Naive thymus-derived CD8-positive, alpha-beta T cell (primary cell): ENCODE measurements at regions not wholly inside any gene's neighbourhood (a gene's known extent, or its start where the extent isn't known, plus 50 kb on each side); places are given as distances from the start of the nearest gene placed in this dataset. TPM values are rescaled to one million over a fixed set of nuclear protein-coding genes. Genes with fewer than 3 reads are reported as not detected.
A peak's percentile ranks its signal among the peaks of the same experiment; 100 is the strongest.

Source experiments
- ATAC-seq, 2 donors: fragments of 150-1000 bp; cut with Tn5 transposase in 1 of 2; sonication (Bioruptor Pico), chemical (Tn5 transposase) in 1 of 2; 1 replicate in 1 of 2; 2 replicates in 1 of 2; pipeline ENCODE4 v1.10.0; 2021; ENCODE audit warnings: mild to moderate bottlenecking in 2 of 2, moderate library complexity in 2 of 2
- POLR2A ChIA-PET: fragments of 350-600 bp; sonication (Branson Sonifier 250); formaldehyde crosslinking; loops from one replicate; lab custom pipeline; 2021; ENCODE audit warnings: antibody characterized with exemption; lab: Charles Lee
- DNase-seq, 10 donors: peaks; one replicate each; pipeline versions ENCODE4 v3.0.0 to v3.0.0-alpha.2; 2020 to 2022
- H3K27ac Mint-ChIP-seq, 10 donors: one replicate each; pipeline ENCODE4 v1.8.0; 2020 to 2022; ENCODE audit warnings: mild to moderate bottlenecking in 10 of 10, mixed read lengths in 10 of 10, moderate library complexity in 4 of 10, inconsistent platforms in 1 of 10
- H3K27me3 Mint-ChIP-seq, 5 donors: one replicate each; pipeline ENCODE4 v1.8.0; 2021 to 2022; ENCODE audit warnings: mixed read lengths in 5 of 5
- H3K36me3 Mint-ChIP-seq, 3 donors: one replicate each; pipeline ENCODE4 v1.8.0; 2020 to 2022; ENCODE audit warnings: mixed read lengths in 3 of 3, mild to moderate bottlenecking in 2 of 3, inconsistent platforms in 1 of 3
- H3K4me1 Mint-ChIP-seq, 4 donors: one replicate each; pipeline ENCODE4 v1.8.0; 2021 to 2022; ENCODE audit warnings: mixed read lengths in 4 of 4
- H3K4me3 Mint-ChIP-seq, 10 donors: one replicate each; pipeline ENCODE4 v1.8.0; 2020 to 2022; ENCODE audit warnings: mild to moderate bottlenecking in 10 of 10, mixed read lengths in 10 of 10, moderate library complexity in 6 of 10, inconsistent platforms in 1 of 10
- H3K9me3 Mint-ChIP-seq, 9 donors: one replicate each; pipeline ENCODE4 v1.8.0; 2020 to 2022; ENCODE audit warnings: mixed read lengths in 9 of 9, mild to moderate bottlenecking in 3 of 9, inconsistent platforms in 1 of 9, moderate library complexity in 1 of 9
- microRNA-seq: library from miRNA; unstranded; fragments of <30 nt; microRNA quantifications from one replicate; pipeline ENCODE4 v1.2.0, GENCODE V29; 2022; ENCODE audit warnings: borderline microRNAs expressed

DNA sequence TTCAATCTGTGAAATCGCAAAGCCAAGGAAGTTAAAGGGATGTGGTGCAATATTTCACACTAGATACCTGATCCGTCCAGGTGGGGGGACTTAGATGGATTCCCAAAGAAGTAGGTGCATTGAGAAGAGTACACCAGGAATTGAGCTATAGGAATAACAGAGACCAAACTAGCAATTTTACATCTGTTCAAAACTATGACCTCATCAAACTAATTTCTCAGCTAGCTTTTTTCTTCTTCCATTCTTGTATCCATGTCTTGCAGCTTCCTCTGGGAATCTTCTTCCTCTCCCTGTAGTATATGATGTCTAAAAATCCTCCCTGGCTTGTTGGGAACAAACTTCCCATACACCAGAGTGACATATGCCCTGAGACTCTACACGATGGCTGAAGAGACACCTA, 51.0 kb upstream of the PTPN13 start:
- H3K4me3 Mint-ChIP-seq: no peak overlapping the region
- no peaks in the 10 kb centered on the region for H3K36me3 Mint-ChIP-seq
- no peak overlapping the region for H3K27ac Mint-ChIP-seq
- DNase-seq (no peak), ATAC-seq (no peak)
- peaks cover 0 to 13% (median 7%) of the 10 kb centered on the region in 4 donors for H3K4me1 Mint-ChIP-seq
- POLR2A ChIA-PET: no interaction called here
- H3K9me3 Mint-ChIP-seq: peaks cover 0 to 5% (median 0%) of the 10 kb centered on the region in 9 donors
- H3K27me3 Mint-ChIP-seq: peaks cover 1 to 25% (median 9%) of the 10 kb centered on the region in 5 donors

DNA sequence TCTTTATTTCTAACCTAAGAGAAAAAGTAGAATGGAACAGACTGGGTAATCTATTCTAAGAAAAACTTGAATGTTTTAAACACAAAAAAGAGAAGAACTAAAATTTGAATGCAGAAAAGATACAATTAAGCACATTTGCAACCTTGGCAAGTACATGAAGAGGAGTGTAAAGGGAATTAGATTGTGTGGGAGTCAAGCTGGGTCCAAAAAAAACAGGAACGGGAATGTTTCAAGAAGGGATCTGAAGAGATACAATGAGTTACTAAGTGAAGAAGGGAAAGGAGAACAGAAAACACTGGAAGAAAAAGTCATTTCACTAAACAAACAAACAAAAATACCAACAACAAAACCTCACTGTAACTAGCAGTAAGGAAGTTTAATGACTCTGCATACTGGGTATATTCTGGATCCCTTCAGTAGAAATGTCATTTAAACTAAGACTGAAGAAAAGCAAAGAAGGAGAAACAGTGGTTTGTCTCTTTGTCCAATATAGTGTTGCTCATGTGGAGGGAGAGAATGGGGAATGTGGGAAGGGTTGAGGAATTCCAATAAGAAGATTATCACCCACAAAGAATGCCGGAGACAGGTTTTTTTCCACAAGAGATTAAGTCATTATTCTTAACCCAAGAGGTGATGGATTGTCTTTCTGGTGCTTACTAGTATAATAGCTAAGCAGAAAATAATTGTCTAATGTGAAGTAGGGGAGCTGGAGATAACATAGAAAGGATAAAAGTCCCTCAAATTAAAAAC, 50.4 kb upstream of the PTPN13 start:
- no peak for DNase-seq
- Mint-ChIP-seq H3K9me3 (peaks cover 0 to 5% (median 0%) of the 10 kb centered on the region in 9 donors), H3K4me1 (peaks cover 0 to 13% (median 7%) of the 10 kb centered on the region in 4 donors), H3K4me3 (no peak overlapping the region), H3K36me3 (no peaks in the 10 kb centered on the region), H3K27ac (no peak overlapping the region), H3K27me3 (peaks cover 1 to 25% (median 9%) of the 10 kb centered on the region in 5 donors)
- ATAC-seq: no peak
- POLR2A ChIA-PET: no interaction called here

DNA sequence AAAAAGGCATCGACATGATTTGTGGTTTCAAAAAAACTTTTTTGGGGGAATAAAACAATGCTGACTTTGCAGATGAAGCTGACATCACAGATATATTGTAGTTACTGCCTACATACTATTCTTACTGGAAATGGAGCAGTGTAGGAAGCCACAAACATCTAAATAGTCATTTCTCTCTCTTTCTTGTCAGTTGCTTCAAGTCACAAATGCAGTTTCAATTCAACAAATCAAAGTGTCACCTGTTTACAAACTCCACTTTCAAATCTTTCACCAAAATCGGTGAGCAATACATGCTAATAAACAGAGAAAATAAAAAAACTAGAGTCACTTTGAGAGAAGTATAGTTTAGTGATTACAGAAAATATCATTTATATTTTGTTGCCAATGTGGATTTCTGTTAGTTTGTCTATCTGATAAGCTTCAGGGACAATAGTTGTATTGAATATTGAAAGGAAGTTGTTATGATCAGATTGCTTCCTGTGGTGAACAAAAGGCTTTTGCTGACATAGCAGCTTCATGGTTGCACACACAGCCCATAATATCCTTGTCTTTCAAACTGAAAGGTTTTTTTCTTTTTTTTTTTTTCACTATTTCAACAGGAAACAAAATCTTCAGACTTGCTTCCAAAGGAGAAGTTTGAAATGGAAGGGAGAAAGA, 49.7 kb upstream of the PTPN13 start:
- peaks cover 0 to 13% (median 7%) of the 10 kb centered on the region in 4 donors for H3K4me1 Mint-ChIP-seq
- H3K4me3 Mint-ChIP-seq: no peak overlapping the region
- peaks cover 0 to 5% (median 0%) of the 10 kb centered on the region in 9 donors for H3K9me3 Mint-ChIP-seq
- POLR2A ChIA-PET: no interaction called here
- no peaks in the 10 kb centered on the region for H3K36me3 Mint-ChIP-seq
- H3K27ac Mint-ChIP-seq: no peak overlapping the region
- DNase-seq (peak in 1 of 10 donors; percentile 2), ATAC-seq (no peak)
- peaks cover 1 to 25% (median 9%) of the 10 kb centered on the region in 5 donors for H3K27me3 Mint-ChIP-seq

Small RNAs in the stretch of these regions (microRNA-seq; reads per million reads assigned to microRNA genes)
- gene MIR4452: not detected
